Neuronal stem cell (in vitro differentiated cells): ENCODE measurements at regions not wholly inside any gene's neighbourhood (a gene's known extent, or its start where the extent isn't known, plus 50 kb on each side); places are given as distances from the start of the nearest gene placed in this dataset.

Source experiments
- DNase-seq: peaks from one replicate; pipeline ENCODE4 v3.0.0-alpha.2; 2013; ENCODE audit warnings: low spot score
- H2AFZ ChIP-seq: one replicate; pipeline ENCODE4 v1.6.1; 2013; ENCODE audit warnings: mild to moderate bottlenecking, low read length, inconsistent platforms
- H2AK5ac ChIP-seq: 2 replicates; pipeline ENCODE4 v1.6.1; 2013; ENCODE audit warnings: low read depth, mild to moderate bottlenecking, inconsistent platforms, low read length, moderate library complexity, mixed read lengths
- H2BK120ac ChIP-seq: 2 replicates; pipeline ENCODE4 v1.6.1; 2013; ENCODE audit warnings: low read depth, mild to moderate bottlenecking, inconsistent platforms, low read length, moderate library complexity, mixed read lengths
- H2BK12ac ChIP-seq: one replicate; pipeline ENCODE4 v1.6.1; 2013; ENCODE audit warnings: low read length, inconsistent platforms
- H2BK15ac ChIP-seq: 2 replicates; pipeline ENCODE4 v1.6.1; 2013; ENCODE audit warnings: mild to moderate bottlenecking, low read length, inconsistent platforms, mixed read lengths
- H2BK5ac ChIP-seq: one replicate; pipeline ENCODE4 v1.6.1; 2013; ENCODE audit warnings: inconsistent platforms, mild to moderate bottlenecking, low read length, moderate library complexity
- H3K14ac ChIP-seq: one replicate; pipeline ENCODE4 v1.6.1; 2013; ENCODE audit warnings: low read length, inconsistent platforms
- H3K18ac ChIP-seq: 2 replicates; pipeline ENCODE4 v1.6.1; 2013; ENCODE audit warnings: low read length, inconsistent platforms
- H3K23ac ChIP-seq: 2 replicates; pipeline ENCODE4 v1.6.1; 2013; ENCODE audit warnings: low read depth, mild to moderate bottlenecking, mixed read lengths, low read length, inconsistent platforms; ENCODE audit not compliant: poor library complexity
- H3K27ac ChIP-seq: replicated peaks from 3 replicates; pipeline ENCODE4 v1.5.1; 2013; ENCODE audit warnings: low read length, inconsistent platforms
- H3K27me3 ChIP-seq, 3 experiments: 2 replicates each; pipeline ENCODE4 v1.6.1; 2013; ENCODE audit warnings: low read length in 3 of 3, mild to moderate bottlenecking in 2 of 3, inconsistent platforms in 1 of 3, low read depth in 1 of 3, mixed read lengths in 1 of 3, moderate library complexity in 1 of 3; ENCODE audit not compliant: control insufficient read depth in 3 of 3, insufficient read depth in 3 of 3
- H3K36me3 ChIP-seq, 2 donors: replicated peaks in 1 of 2; 2 replicates each; pipeline ENCODE4 v1.6.1; 2013; ENCODE audit warnings: low read length in 2 of 2; ENCODE audit not compliant: control insufficient read depth in 2 of 2, insufficient read depth in 2 of 2
- H3K4ac ChIP-seq: 2 replicates; pipeline ENCODE4 v1.6.1; 2013; ENCODE audit warnings: inconsistent platforms, mild to moderate bottlenecking, low read length, moderate library complexity
- H3K4me1 ChIP-seq, 2 donors: 1 replicate in 1 of 2; 2 replicates in 1 of 2; pipeline ENCODE4 v1.6.1; 2013; ENCODE audit warnings: low read length in 2 of 2, low read depth in 1 of 2; ENCODE audit not compliant: control insufficient read depth in 2 of 2, insufficient read depth in 1 of 2
- H3K4me2 ChIP-seq: one replicate; pipeline ENCODE4 v1.6.1; 2013; ENCODE audit warnings: mild to moderate bottlenecking, low read length, inconsistent platforms; ENCODE audit not compliant: insufficient read depth, poor library complexity, severe bottlenecking
- H3K4me3 ChIP-seq, 2 donors: 2 replicates each; pipeline ENCODE4 v1.5.1; 2013; ENCODE audit warnings: low read length in 2 of 2, mild to moderate bottlenecking in 2 of 2, inconsistent platforms in 1 of 2, moderate library complexity in 1 of 2
- H3K79me1 ChIP-seq: one replicate; pipeline ENCODE4 v1.6.1; 2013; ENCODE audit warnings: low read depth, mild to moderate bottlenecking, inconsistent platforms, low read length, moderate library complexity
- H3K9ac ChIP-seq: one replicate; pipeline ENCODE4 v1.6.1; 2013; ENCODE audit warnings: mild to moderate bottlenecking, low read depth, low read length, inconsistent platforms; ENCODE audit not compliant: poor library complexity
- H3K9me3 ChIP-seq, 2 donors: replicated peaks in 1 of 2; 2 replicates each; pipeline versions ENCODE3 to v1.6.1; 2013; ENCODE audit warnings: low read length in 2 of 2, mild to moderate bottlenecking in 2 of 2, inconsistent platforms in 1 of 2, low read depth in 1 of 2, mixed read lengths in 1 of 2, moderate library complexity in 1 of 2; ENCODE audit not compliant: control insufficient read depth in 2 of 2, insufficient read depth in 1 of 2
- H4K8ac ChIP-seq: one replicate; pipeline ENCODE4 v1.6.1; 2013; ENCODE audit warnings: low read depth, mild to moderate bottlenecking, inconsistent platforms, low read length, moderate library complexity
- H4K91ac ChIP-seq: one replicate; pipeline ENCODE4 v1.6.1; 2013; ENCODE audit warnings: low read length, low read depth, mild to moderate bottlenecking, inconsistent platforms; ENCODE audit not compliant: poor library complexity
- WGBS, 2 donors: extraction: QIAGEN DNeasy Blood & Tissue Kit; methylation state at CpG; one replicate each; pipeline ENCODE4 v1.1.7; 2013; ENCODE audit warnings: missing lambda C conversion rate in 2 of 2, mixed read lengths in 1 of 2; ENCODE audit not compliant: insufficient read length in 2 of 2, insufficient replicate concordance in 1 of 2; ENCODE audit errors: extremely low coverage in 2 of 2; 5-methylcytosine and 5-hydroxymethylcytosine counted together

DNA sequence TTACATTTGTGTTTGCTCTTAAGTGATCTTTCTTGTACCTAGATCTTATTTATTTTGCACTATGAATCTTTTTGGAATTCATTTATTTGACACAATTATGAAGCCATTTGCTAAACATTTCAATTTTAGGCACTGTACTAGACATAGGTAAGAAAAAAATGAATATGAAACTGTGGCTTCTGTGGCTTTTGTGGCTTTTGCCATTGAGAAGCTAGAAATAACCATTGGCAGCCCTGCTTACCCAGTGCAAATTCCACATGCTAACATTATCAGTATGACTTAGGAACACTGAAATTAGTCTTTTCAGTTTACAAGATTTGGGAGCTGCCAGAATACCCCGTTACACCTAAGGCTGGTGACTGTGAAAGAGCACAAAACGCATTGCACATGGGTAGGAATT, 60.1 kb downstream of the FSCB start:
- no peaks in the 10 kb centered on the region for H3K27me3 ChIP-seq

DNA sequence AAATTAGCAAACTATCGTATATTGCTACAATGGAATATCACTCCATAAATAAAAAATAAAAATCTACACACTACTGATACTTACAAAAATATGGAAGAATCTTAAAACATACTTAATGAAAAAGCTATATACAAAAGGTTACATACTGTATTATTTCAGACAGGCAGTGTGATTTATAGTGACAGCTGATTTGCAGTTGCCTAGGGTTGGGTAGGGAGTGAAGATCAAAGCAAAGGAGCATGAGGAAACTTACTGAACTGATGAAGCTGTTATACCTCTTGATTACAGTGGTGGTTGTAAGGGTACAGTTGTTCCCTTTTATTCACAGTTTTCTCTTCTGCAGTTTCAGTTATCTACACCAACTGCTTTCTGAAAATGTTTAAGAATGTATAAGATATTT, 62.6 kb downstream of the FSCB start:
- H3K14ac ChIP-seq = no peak overlapping the region

More for the DNA sequence above, 60.1 kb downstream of the FSCB start:
- Histone ChIP-seq H4K91ac (no peak overlapping the region), H3K4me1 (no peaks in the 10 kb centered on the region), H3K9ac (no peak overlapping the region), H4K8ac (no peak overlapping the region), H2BK5ac (no peak overlapping the region), H2AK5ac (no peak overlapping the region), H3K36me3 (no peaks in the 10 kb centered on the region), H2BK15ac (no peak overlapping the region), H3K27ac (no peak overlapping the region), H3K4me2 (no peak overlapping the region), H3K23ac (no peak overlapping the region), H2BK120ac (no peak overlapping the region), H3K4me3 (no peak overlapping the region), H2BK12ac (no peak overlapping the region), H3K4ac (no peak overlapping the region), H3K14ac (no peak overlapping the region), H3K9me3 (no peaks in the 10 kb centered on the region), H2AFZ (no peak overlapping the region), H3K79me1 (no peaks in the 10 kb centered on the region), H3K18ac (no peak overlapping the region)
- no CpG with 5 or more reads among the region's 2 CpGs for WGBS, 2 donors
- DNase-seq = no peak

DNA sequence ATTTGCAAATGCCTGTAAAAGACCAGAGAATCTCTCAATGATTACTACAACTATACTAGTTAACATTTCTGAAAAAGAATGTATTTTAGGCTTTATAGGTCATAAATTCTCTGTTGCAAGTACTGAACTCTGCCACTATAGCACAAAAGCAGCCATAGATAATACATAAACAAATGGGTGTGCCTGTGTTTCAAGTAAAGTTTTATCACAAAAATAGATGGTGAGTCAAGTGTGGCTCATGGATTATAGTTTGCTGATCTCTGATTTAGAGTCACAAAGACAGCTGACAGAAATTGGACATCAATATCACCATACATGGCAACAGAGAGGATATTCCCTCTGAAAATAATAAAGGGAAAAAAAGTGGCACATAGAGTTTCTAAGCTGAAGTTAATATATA, 68.1 kb downstream of the FSCB start:
- Histone ChIP-seq H2BK120ac (no peak overlapping the region), H3K27ac (no peak overlapping the region)

More for the DNA sequence above, 62.6 kb downstream of the FSCB start:
- Histone ChIP-seq H3K4ac (no peak overlapping the region), H3K4me1 (no peaks in the 10 kb centered on the region), H2BK12ac (no peak overlapping the region), H3K27ac (no peak overlapping the region), H2AK5ac (no peak overlapping the region), H4K8ac (no peak overlapping the region), H2BK15ac (no peak overlapping the region), H3K9ac (no peak overlapping the region), H2BK120ac (no peak overlapping the region), H3K23ac (no peak overlapping the region), H3K79me1 (no peaks in the 10 kb centered on the region), H4K91ac (no peak overlapping the region), H3K27me3 (no peaks in the 10 kb centered on the region), H2BK5ac (no peak overlapping the region), H3K4me3 (no peak overlapping the region), H3K9me3 (no peaks in the 10 kb centered on the region), H3K4me2 (no peak overlapping the region), H3K18ac (no peak overlapping the region), H2AFZ (no peak overlapping the region), H3K36me3 (no peaks in the 10 kb centered on the region)
- no peak for DNase-seq
- WGBS, 2 donors = no CpG with 5 or more reads among the region's 1 CpG

DNA sequence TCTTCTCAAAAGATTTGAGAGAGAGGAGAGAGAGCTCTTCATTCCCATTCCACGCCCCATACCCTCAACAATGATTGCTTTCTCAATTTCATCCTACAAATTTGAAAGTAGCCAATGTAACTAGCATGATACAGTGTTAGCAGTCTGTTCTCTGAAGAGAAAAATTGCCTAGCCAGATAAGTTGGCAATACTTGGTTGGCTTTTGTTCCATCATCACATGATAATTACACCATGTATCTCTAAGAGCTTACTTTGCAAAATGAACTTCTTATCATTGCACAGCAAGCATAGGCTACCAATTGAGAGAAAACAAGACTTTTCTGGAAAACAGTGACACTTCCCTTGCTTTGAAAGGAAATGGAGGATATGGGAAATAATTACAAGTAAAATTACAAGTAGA, 68.9 kb downstream of the FSCB start:
- Histone ChIP-seq H3K9ac (no peak overlapping the region), H3K36me3 (no peaks in the 10 kb centered on the region), H2BK120ac (no peak overlapping the region), H2AK5ac (no peak overlapping the region), H3K4ac (no peak overlapping the region), H2BK15ac (no peak overlapping the region), H3K4me1 (no peaks in the 10 kb centered on the region), H3K14ac (no peak overlapping the region), H3K23ac (no peak overlapping the region), H2BK12ac (no peak overlapping the region), H4K91ac (no peak overlapping the region), H2BK5ac (no peak overlapping the region), H3K27me3 (no peaks in the 10 kb centered on the region), H4K8ac (no peak overlapping the region), H3K79me1 (no peaks in the 10 kb centered on the region), H3K4me3 (no peak overlapping the region), H3K27ac (no peak overlapping the region), H2AFZ (no peak overlapping the region), H3K4me2 (no peak overlapping the region), H3K18ac (no peak overlapping the region), H3K9me3 (no peaks in the 10 kb centered on the region)
- no peak for DNase-seq
- WGBS, 2 donors = no CpG with 5 or more reads among the region's 1 CpG

More for the DNA sequence above, 68.1 kb downstream of the FSCB start:
- H4K8ac ChIP-seq = no peak overlapping the region
- no peak overlapping the region for H3K23ac ChIP-seq
- H2BK12ac ChIP-seq = no peak overlapping the region
- H2BK5ac ChIP-seq = no peak overlapping the region
- H3K4me2 ChIP-seq = no peak overlapping the region
- H3K9ac ChIP-seq = no peak overlapping the region
- no peak overlapping the region for H2BK15ac ChIP-seq
- DNase-seq = no peak
- no peaks in the 10 kb centered on the region for H3K79me1 ChIP-seq
- H2AK5ac ChIP-seq = no peak overlapping the region
- no peak overlapping the region for H3K14ac ChIP-seq
- no peaks in the 10 kb centered on the region for H3K36me3 ChIP-seq
- no peak overlapping the region for H3K4me3 ChIP-seq
- no peak overlapping the region for H2AFZ ChIP-seq
- no peaks in the 10 kb centered on the region for H3K9me3 ChIP-seq
- no peak overlapping the region for H3K4ac ChIP-seq
- no peak overlapping the region for H4K91ac ChIP-seq
- no peaks in the 10 kb centered on the region for H3K27me3 ChIP-seq
- H3K4me1 ChIP-seq = no peaks in the 10 kb centered on the region
- no peak overlapping the region for H3K18ac ChIP-seq
